Erythroblast (primary cell): ENCODE measurements at regions not wholly inside any gene's neighbourhood (a gene's known extent, or its start where the extent isn't known, plus 50 kb on each side); places are given as distances from the start of the nearest gene placed in this dataset.
A peak's percentile ranks its signal among the peaks of the same experiment; 100 is the strongest.

ENCODE experiments used
- DNase-seq, 2 experiments: peaks; one replicate each; lab custom pipeline; 2025; lab: John Stamatoyannopoulos, UW
- GATA1 ChIP-seq: IDR thresholded peaks from 2 replicates; pipeline ENCODE4 v1.6.1; 2011; ENCODE audit warnings: low read depth, mild to moderate bottlenecking, control low read depth, low read length, moderate library complexity
- POLR2A ChIP-seq: IDR thresholded peaks from 2 replicates; pipeline ENCODE4 v1.6.1; 2011; ENCODE audit warnings: mild to moderate bottlenecking, low read length

DNA sequence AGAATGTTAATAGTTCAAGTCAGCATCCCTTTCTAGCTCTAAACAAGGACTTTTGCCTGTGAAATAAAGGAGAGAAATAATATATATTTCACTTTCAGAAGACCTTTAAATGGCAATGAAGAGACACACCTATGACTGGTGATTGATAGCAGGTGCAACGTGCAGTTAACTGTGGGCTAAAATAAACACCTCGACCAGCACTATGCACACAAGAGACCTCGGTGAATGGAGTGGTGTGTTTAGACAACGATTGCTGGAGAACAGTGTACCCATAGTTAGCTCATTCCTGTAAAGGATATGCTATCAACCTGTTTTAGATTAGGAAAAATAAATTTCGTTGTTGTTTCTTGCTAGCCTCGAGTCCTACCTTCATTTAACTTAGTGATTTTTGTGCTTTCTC lies 143.4 kb downstream of the NR4A2 start:
- no peak for DNase-seq
- TF ChIP-seq POLR2A, result no peak
- TF ChIP-seq GATA1, result no peak

DNA sequence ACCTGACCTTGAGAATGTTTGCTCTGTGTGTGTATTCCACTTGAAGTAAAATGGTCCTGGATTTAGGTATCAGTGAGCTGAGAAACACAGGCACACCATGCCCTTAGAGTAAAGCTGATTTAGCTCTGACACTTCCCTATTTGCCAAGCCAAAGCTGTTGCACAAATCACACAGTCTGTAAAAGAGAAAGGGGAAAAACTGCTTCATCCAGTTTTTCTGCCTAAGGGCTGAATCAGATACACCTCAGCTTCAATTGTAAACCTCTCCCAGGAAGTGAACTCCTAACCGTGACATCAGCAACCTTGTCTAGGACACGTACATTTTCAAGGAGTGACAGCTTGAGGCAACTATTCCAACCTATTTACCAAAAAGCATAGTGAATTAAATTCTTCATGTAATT lies 150.4 kb downstream of the NR4A2 start:
- no peak for DNase-seq
- TF ChIP-seq GATA1 (no peak), POLR2A (no peak)

DNA sequence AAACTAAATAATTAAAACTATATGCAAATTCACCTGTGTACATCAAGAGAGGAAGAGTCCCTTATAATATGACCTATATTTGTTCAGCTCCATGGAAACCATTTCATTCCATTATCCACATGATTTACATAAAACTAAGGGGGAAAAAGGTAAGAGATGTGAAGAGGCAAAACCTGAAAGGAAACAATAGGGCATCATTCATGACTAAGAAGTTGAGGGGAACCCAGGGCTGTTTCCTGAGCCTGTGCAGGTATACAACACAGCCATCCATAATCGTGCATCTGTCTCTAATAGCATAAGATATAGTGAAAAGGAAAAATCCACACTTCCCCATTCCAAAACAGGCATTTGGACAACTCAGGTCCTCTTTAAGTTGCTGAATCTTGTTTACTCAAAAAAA lies 151.3 kb downstream of the NR4A2 start:
- DNase-seq, result no peak
- no peak for TF ChIP-seq GATA1

DNA sequence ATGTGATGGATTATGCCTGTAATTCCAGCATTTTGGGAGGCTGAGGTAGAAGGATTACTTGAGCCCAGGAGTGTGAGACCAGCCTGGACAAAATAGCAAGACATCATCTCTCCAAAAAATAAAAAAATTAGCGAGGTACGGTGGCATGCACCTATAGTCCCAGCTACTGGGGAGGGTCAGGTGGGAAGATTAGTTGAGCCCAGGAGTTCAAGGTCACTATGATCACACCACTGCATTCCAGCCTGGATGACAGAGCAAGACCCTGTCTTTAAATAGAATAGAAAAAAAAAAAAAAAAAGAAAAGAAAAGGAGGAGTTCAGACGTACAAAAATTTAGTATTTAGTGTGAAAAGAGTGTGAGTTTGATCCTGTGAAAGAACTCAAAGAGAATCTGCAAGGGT lies 154.9 kb downstream of the NR4A2 start:
- no peak for TF ChIP-seq GATA1
- TF ChIP-seq POLR2A, result no peak
- DNase-seq, result no peak

DNA sequence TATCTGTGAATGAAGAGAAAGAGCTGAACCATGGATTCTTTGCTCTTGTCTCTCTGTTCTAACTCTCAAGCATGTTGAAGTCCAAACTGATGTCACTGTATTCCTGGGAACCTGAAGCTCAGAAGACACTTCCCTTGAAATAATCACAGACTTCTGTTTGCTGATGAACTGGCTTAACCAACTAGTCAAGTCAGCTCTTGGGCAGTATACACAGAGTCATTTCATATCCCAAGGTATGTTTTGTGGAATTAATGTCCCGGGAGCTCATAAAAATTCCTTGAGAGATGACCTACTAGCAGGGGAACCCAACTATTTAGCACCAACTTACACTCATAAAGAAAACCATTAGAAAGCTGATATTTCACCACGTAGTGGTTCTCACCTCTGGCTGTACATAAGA lies 156.6 kb downstream of the NR4A2 start:
- DNase-seq, result no peak
- TF ChIP-seq POLR2A (no peak), GATA1 (no peak)

DNA sequence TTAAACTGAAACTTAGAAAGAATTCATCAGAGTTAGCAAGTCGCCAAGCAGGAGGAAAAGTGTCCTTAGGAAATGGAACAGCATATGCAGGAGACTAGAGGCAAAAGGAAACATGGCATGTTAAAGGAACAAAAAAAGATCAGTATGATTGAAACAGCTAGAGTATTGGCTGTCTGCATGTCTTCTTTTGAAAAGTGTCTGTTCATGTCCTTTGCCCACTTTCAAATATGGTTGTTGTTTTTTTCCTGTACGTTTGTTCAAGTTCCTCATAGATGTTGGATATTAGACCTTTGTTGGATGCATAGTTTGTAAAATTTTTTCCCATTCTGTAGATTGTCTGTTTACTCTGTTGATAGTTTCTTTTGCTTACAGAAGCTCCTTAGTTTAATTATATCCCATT lies 161.6 kb downstream of the NR4A2 start:
- TF ChIP-seq POLR2A (no peak), GATA1 (no peak)

DNA sequence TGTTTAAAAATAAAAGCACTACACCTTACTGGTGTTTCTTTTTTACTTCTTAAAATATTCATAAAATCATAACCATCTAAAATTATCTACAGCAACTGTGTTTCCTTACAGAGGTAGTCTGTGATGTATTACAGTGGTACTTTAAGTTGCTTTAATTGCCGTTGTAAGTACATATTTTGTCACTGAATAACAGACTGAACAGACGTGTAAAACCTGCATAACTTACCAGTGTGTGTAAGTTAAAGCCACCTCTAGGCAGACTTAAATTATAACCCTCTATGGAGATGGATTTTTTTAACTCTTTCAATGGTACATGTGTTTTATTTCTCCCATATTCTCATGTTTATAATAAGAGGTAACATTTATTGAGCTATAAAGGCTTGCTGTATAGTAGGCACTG lies 166.8 kb downstream of the NR4A2 start:
- TF ChIP-seq POLR2A (no peak), GATA1 (no peak)
- no peak for DNase-seq

More for the DNA sequence above, 161.6 kb downstream of the NR4A2 start:
- DNase-seq, result no peak

DNA sequence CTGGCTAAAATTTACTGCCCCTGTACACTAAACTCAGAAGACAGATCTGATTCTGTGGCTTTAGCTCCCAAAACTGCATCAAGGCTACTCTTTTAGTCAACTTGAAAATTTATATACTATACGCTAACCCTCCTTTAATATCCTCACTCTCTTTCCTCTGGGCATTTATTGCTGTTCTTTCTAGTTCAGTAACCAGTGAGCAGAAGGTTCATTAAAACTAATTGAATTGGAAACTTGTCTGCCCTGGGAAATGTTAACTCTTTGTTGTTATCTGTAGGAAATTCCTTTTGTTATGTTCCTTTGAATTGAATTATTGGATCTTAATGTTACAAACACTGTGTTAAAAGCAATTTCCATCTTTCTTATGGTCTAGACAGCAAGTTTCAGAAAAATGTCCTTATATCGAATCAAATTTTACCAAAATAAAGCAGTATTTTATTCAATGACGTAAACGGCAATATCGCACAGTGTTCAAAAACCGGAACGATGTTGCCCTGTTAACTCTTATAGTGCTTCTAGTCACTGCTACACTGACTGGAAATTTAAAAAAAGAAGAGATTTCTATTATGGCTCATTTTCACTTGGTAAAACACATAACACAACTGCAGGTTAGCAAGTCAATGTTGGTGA lies 168.3 kb downstream of the NR4A2 start:
- TF ChIP-seq POLR2A (no peak), GATA1 (no peak)
- no peak for DNase-seq

DNA sequence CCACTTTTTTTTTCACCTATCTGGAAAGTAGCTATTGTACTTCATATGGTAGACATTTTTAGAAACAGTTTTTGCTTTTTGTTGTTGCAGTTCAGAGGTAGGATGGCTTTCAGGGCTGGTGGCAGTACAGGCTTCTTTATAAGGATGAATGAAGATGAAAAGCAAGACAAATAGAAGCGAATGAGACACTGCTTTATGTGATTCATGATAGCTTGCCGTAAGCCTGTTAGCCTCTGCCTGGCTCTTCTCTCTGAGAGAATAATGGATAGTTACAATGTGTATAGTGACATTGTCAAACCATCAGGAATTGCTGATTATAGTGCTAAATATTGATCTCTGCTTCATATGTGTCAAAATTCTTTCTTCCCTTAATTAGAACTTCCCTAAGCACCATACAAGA lies 173.7 kb downstream of the NR4A2 start:
- TF ChIP-seq GATA1 (no peak), POLR2A (no peak)
- DNase-seq, result no peak

DNA sequence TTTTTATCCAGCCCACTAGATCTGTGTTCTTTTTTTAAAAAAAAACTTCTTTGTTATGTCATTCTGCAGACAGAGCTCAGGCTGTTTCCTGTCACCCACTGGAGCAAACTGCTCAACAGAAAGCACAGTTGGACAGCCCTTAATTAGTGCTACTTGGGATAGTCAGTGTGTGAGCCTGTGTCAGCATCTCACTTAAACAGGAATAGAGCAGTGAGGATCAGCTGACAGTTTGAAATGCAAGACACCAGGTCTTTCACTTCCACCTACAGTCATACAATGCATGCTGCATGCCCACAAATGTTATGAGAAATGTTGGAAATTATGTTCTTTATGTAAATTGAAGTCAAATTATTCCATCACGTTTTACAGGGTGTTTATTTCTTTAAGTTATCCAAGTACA lies 174.9 kb downstream of the NR4A2 start:
- TF ChIP-seq POLR2A, result no peak
- no peak for TF ChIP-seq GATA1
- DNase-seq, result no peak

DNA sequence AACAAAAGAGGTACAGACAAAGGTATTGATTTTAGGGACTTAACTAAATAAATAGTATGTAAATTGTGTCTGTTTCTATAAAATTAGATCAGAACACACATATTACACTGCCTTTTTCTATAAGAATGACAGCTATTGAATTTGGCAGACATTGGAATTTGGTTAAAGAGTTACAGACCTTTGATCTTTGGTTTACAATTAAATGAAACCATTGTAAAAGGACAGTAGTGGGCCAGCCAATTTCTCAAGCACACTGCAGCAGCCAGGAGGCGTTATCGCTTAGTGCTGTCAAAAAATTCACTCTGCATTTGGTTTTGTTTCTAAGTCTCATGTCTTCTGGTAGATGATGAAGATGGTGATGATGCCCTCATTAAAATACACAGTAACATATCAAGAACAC lies 175.9 kb downstream of the NR4A2 start:
- TF ChIP-seq GATA1 (no peak), POLR2A (no peak)
- DNase-seq, result peak in 1 of 2 experiments; percentile 3

DNA sequence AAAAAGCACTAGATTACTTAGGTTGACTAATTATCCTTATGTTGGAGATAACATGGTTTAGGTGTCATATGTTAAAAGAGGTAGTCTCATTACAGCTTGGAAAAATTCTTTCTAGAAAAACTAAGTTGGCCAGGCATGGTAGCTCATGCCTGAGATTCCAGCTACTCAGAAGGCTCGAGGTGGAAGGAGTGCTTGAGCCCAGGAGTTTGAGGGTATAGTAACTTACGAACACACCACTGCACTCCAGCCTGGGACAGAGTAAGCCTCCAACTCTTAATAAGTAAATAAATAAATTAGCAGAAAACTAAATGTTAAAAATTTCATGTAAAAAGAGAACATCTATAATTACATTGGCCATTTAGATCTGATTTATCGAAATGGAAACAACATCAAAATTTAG lies 177.2 kb downstream of the NR4A2 start:
- DNase-seq, result no peak
- TF ChIP-seq GATA1 (no peak), POLR2A (no peak)

DNA sequence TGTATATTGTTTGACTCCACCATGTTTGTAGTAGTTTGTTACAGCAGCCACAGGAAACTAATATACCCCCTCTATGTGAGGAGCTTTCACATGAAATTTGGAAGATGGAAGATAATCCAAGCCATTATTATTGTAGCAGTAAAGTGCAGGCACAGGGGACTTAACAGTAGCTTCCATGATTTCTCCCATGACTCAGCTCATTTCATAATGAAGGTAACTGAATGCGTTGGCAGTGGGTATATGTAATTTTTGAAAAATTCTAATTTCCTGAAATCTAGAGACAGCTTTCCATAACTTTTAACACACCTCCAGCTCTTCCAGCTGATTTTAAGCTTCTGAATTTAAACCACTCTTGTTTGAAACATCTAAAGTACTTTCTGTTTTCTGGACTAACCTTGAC lies 181.2 kb downstream of the NR4A2 start:
- TF ChIP-seq POLR2A (no peak), GATA1 (no peak)
- no peak for DNase-seq

DNA sequence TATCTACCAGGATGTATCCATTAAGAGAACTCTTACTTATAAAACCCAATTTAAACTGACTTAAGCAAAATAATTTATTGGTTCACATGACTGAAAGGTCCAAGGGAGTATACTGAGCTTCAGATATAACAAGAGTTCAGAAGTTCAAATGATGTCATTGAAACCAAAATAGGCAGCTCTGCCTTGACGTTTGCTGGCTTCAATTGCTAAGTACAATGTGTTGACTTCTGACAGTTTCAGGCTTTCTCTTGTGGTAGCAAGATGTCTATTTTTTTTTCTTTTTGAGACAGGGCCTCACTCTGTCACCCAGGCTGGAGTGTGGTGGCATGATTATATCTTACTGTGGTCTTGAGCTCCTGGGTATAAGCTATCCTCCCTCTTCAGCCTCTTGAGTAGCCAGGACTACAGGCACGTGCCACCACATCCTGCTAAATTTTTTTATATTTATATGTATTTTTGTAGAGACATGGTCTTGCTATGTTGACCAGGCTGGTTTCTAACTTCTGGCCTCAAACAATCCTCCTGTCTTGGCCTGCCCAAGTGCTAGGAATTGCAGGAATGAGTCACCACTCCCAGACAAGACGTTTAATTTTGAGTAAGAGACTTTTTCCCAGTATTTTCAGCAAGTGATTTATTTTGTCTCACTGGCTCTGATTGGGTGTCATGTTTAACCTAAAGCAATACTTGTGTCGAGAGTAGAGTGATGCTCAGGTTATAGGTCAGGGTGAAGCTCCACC lies 184.8 kb downstream of the NR4A2 start:
- TF ChIP-seq GATA1 (no peak), POLR2A (no peak)
- DNase-seq, result no peak

DNA sequence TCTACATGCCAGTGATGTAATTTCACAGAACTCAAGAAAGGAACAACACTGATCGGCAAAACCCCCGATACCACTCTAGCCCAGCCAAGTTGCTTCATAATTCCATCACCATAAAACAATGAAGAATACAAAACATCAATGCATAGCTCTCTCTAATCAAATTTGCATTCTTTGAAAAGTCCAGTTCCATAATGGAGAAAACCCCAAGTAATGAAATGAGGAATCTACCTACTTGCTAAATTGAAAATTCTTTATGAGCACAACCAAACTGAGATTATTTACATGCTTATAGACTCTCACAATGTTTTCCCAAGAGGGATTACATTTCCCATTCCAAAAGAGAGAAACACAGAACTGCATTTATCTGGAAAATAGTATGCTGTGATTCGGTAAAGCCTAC lies 186.5 kb downstream of the NR4A2 start:
- DNase-seq, result no peak
- no peak for TF ChIP-seq GATA1
